GM18502 (cell line): ENCODE measurements at regions not wholly inside any gene's neighbourhood (a gene's known extent, or its start where the extent isn't known, plus 50 kb on each side); places are given as distances from the start of the nearest gene placed in this dataset.

Experiments used
- ATAC-seq: cut with Tn5 transposase; IDR thresholded peaks from one replicate; pipeline ENCODE4 v1.9.1; 2021; ENCODE audit warnings: mild to moderate bottlenecking; ENCODE audit not compliant: unreplicated experiment, poor library complexity

- no peak for ATAC-seq
These were observed 857.7 kb upstream of the HS3ST1 start for GRCh38 chr4:12286351-12286750.

DNA sequence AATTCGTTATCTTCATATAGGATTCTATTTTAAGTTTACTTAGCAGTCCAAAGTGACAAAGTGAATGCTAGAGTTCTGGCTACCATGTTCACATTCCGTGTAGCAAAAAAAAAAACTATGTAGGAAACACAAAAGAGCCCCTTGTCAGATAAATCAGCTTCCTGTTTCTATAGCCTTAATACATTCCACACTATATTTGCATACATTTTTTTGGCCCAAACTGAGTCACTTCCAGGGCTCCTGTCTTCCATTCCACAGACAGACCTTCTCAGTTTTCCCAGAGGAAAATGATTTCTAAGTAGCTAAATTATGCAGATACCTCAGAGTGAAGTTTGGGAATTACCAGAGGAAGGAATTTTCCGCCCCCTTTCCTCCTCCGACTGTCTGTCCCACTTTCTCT is 841.9 kb upstream of the HS3ST1 start:
- no peak for ATAC-seq

DNA sequence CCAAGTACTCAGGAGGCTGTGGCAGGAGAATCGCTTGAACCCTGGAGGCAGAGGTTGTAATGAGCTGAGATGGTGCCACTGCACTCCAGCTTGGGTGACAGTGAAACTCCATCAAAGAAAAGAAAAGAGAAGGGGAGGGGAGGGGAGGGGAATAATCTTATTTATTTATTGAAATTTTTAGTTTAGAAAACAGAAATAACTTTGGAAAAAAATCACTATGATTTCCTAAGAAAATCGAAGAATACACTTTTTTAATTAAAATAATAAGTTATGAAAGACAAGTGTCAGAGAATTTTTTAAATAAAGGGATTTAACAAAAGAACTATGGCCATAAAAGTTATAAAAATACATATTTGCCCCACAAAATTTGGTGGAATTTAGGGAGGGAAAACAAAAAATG is 836.9 kb upstream of the HS3ST1 start:
- no peak for ATAC-seq

GRCh38 chr4:12260453-12260852 is 831.8 kb upstream of the HS3ST1 start:
- no peak for ATAC-seq

DNA sequence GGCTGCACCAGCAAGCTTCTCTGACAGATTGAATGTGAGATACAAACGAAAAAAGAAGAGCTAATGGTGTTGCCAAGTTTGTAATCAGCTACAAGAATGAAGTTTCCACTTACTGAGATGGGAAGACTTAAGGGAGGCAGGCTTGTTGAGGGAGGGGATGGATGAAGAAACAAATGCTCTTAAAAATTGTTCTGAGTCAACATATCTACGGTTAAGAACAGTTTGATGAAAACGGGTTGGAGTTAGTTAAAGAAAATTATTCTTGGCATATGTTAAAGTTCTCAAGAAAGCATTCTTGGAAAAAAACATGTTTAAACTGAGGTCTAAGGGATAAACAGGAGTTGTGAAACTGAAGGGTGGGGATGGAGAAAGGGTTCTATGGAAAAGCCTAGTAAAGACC is 816.3 kb upstream of the HS3ST1 start:
- no peak for ATAC-seq

DNA sequence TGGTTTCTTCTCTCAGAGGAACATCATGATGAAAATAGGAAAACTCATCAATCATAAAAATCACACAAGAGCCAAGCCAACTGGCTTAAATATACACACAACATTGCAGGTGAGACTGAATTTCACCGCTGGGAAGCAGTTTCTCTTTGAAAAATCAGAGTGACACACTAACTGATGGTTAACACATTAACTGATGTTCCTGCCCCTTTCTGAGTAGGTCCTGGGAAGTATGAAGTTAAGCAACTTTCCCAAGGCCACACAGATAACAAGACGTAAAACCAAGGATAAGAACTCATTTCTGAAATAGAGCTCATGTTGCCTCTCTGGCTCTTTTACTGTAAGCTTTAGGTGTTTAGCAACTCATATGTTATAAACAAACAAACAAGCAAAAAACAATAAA is 813.7 kb upstream of the HS3ST1 start:
- ATAC-seq: no peak

- no peak for ATAC-seq
These were observed 811.4 kb upstream of the HS3ST1 start for GRCh38 chr4:12239897-12240636.

- ATAC-seq: no peak
These were observed 802.4 kb upstream of the HS3ST1 start for GRCh38 chr4:12231098-12231497.

DNA sequence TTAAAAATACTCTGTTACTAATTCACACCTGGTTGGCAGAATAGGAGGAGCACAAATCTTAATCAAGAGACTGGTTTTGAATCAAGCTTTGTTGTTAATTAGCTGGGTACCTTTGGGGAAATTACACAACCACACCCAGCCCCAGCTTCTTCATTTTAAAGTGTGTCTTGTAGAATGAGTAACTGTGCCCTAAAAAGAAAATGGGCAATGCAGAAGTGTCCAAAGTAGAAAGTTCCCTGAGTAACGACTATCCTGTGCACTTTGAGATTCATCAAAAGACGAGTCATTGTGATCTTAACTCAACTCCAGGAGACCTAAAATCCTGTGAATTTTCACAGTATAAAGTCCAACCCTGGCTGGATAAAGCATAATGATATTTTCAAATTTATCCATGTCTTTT is 792.3 kb upstream of the HS3ST1 start:
- ATAC-seq: no peak

DNA sequence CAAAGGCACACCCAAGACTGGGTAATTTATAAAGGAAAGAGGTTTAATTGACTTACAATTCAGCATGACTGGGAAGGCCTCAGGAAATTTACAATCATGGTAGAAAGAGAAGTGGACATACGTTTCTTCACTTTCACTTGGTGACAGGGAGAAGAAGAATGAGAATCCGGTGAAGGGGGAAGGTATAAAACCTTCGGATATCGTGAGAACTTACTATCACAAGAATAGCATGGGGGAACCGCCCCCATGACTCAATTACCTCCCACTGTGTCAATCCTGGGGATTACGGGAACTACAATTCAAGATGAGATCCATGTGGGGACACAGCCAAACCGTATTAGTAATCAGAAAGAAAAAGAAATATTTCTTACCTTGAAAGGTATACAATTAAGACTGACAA is 782.9 kb upstream of the HS3ST1 start:
- no peak for ATAC-seq

GRCh38 chr4:12207396-12207795 is 778.7 kb upstream of the HS3ST1 start:
- no peak for ATAC-seq

DNA sequence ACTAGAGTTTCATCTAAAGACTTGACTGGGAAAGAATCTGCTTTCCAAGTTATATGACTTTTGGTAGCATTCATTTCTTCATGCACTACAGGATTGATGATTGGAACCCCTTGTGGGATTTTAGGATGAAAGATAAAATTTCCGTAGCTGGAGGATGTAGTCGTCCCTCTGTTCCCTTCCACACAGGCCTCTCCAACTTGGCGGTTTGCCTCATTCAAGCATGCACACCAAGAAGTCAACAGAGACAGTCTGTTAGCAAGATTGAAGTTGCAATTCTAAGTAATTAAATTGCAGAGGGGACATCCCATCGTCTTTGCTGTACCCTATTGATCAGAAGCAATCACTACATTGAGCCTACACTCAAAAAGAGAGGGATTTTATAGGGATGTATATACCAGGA is 777.4 kb upstream of the HS3ST1 start:
- ATAC-seq: no peak

DNA sequence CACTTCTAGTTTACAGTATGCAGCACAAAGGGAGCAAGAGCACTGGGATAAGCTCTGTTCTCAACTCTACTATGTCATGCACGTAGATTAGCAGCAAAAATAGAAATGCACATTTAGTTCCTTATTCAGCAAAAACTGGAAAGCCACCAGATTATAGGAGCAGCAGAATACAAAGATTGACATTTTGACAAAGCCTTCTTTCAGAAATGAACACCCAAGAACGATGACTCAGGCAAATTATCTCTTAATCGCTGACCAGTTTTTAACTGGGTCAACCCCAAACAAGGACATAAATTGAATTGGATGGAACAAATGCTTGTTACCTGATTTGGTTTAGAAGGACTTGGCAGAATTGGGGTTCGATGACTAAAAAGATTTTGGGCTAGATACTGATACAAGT is 775.3 kb upstream of the HS3ST1 start:
- no peak for ATAC-seq

- no peak for ATAC-seq
These were observed 771.5 kb upstream of the HS3ST1 start for GRCh38 chr4:12200226-12200625.

DNA sequence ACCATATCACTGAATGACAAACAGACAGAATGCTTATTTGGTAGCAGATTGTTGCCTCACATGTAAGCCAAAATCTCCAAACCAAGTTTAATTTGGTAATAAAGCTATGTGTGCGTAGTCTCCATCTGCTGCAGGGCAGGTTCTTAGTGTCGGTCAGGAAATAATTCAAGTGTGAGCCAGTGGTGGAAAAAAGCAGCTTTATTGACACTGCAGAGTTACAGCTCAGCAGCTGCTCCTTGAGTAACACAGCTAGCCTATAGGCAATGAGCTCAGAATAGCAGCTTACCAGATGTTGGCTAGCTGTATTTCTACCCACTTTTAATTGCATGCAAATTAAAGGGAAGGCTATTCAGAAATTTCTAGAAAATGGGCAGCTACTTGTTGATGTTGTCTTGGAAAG is 757.8 kb upstream of the HS3ST1 start:
- ATAC-seq: no peak

GRCh38 chr4:12178614-12179610 is 750.2 kb upstream of the HS3ST1 start:
- no peak for ATAC-seq

GRCh38 chr4:12177416-12177815 is 748.7 kb upstream of the HS3ST1 start:
- no peak for ATAC-seq

- ATAC-seq: no peak
These were observed 744.8 kb upstream of the HS3ST1 start for GRCh38 chr4:12173496-12173895.

- no peak for ATAC-seq
These were observed 743.7 kb upstream of the HS3ST1 start for GRCh38 chr4:12172198-12172973.

GRCh38 chr4:12170308-12170707 is 741.6 kb upstream of the HS3ST1 start:
- no peak for ATAC-seq

- no peak for ATAC-seq
These were observed 736.9 kb upstream of the HS3ST1 start for GRCh38 chr4:12165616-12166015.
